Germinal center (tissue), 1 donor: ENCODE measurements at regions not wholly inside any gene's neighbourhood (a gene's known extent, or its start where the extent isn't known, plus 50 kb on each side); places are given as distances from the start of the nearest gene placed in this dataset.

Experiments
- DNase-seq: peaks from one replicate; pipeline ENCODE4 v3.0.0; 2012; ENCODE audit warnings: mixed read lengths, low spot score

- peak; percentile 51 for DNase-seq
These were observed 116.5 kb upstream of the C1orf174 start for GRCh38 chr1:4016351-4017130.

- no peak for DNase-seq
These were observed 117.7 kb upstream of the C1orf174 start for GRCh38 chr1:4017636-4018365.

- DNase-seq: no peak
These were observed 118.5 kb upstream of the C1orf174 start for GRCh38 chr1:4018466-4019146.

GRCh38 chr1:4019147-4019521 lies 119.1 kb upstream of the C1orf174 start:
- no peak for DNase-seq

GRCh38 chr1:4019606-4020331 lies 119.7 kb upstream of the C1orf174 start:
- DNase-seq: no peak

- DNase-seq: no peak
These were observed 120.4 kb upstream of the C1orf174 start for GRCh38 chr1:4020449-4020848.

- DNase-seq: no peak
These were observed 121.3 kb upstream of the C1orf174 start for GRCh38 chr1:4021136-4021973.

- DNase-seq: no peak
These were observed 121.8 kb upstream of the C1orf174 start for GRCh38 chr1:4021974-4022268.

GRCh38 chr1:4022715-4023114 lies 122.6 kb upstream of the C1orf174 start:
- DNase-seq: no peak

GRCh38 chr1:4023678-4024077 lies 123.6 kb upstream of the C1orf174 start:
- no peak for DNase-seq

GRCh38 chr1:4024811-4025210 lies 124.7 kb upstream of the C1orf174 start:
- no peak for DNase-seq

- no peak for DNase-seq
These were observed 125.7 kb upstream of the C1orf174 start for GRCh38 chr1:4025752-4026151.

GRCh38 chr1:4027008-4027407 lies 126.9 kb upstream of the C1orf174 start:
- peak; percentile 51 for DNase-seq

GRCh38 chr1:4027492-4028138 lies 127.5 kb upstream of the C1orf174 start:
- DNase-seq: peak; percentile 89

- no peak for DNase-seq
These were observed 128.0 kb upstream of the C1orf174 start for GRCh38 chr1:4028139-4028501.

GRCh38 chr1:4029376-4029775 lies 129.3 kb upstream of the C1orf174 start:
- DNase-seq: no peak

- DNase-seq: no peak
These were observed 132.5 kb upstream of the C1orf174 start for GRCh38 chr1:4032571-4032970.

- no peak for DNase-seq
These were observed 133.1 kb upstream of the C1orf174 start for GRCh38 chr1:4033129-4033676.

- no peak for DNase-seq
These were observed 133.6 kb upstream of the C1orf174 start for GRCh38 chr1:4033713-4034112.

- no peak for DNase-seq
These were observed 134.3 kb upstream of the C1orf174 start for GRCh38 chr1:4034318-4034887.
